ENCODE measurements at regions not wholly inside any gene's neighbourhood (a gene's known extent, or its start where the extent isn't known, plus 50 kb on each side); places are given as distances from the start of the nearest gene placed in this dataset.
A peak's percentile ranks its signal among the peaks of the same experiment; 100 is the strongest.

GRCh38 chr5:20291766-20292165 lies 303.8 kb upstream of the CDH18 start:
- in situ Hi-C loops (cut with HindIII; ENCODE audit: low pct_unique_long_range_greater_than_20kb, low sequenced_read_pairs): no loop called here
- DNase-seq (ENCODE audit: low read depth, low spot score): no peak

- in situ Hi-C loops (cut with HindIII; ENCODE audit: low pct_unique_long_range_greater_than_20kb, low sequenced_read_pairs): no loop called here
- DNase-seq (ENCODE audit: low read depth, low spot score): no peak
Observed at GRCh38 chr5:20287640-20288039, 299.6 kb upstream of the CDH18 start.

GRCh38 chr5:20286512-20286911 lies 298.5 kb upstream of the CDH18 start:
- DNase-seq (ENCODE audit: low read depth, low spot score): peak; percentile 45
- in situ Hi-C loops (cut with HindIII; ENCODE audit: low pct_unique_long_range_greater_than_20kb, low sequenced_read_pairs): no loop called here

GRCh38 chr5:20276959-20277263 lies 288.9 kb upstream of the CDH18 start:
- DNase-seq (ENCODE audit: low read depth, low spot score): no peak
- in situ Hi-C loops (cut with HindIII; ENCODE audit: low pct_unique_long_range_greater_than_20kb, low sequenced_read_pairs): no loop called here

GRCh38 chr5:20276061-20276958 lies 288.3 kb upstream of the CDH18 start:
- in situ Hi-C loops (cut with HindIII; ENCODE audit: low pct_unique_long_range_greater_than_20kb, low sequenced_read_pairs): no loop called here
- no peak for DNase-seq (ENCODE audit: low read depth, low spot score)

GRCh38 chr5:20266066-20266465 lies 278.1 kb upstream of the CDH18 start:
- in situ Hi-C loops (cut with HindIII; ENCODE audit: low pct_unique_long_range_greater_than_20kb, low sequenced_read_pairs): no loop called here
- DNase-seq (ENCODE audit: low read depth, low spot score): no peak

GRCh38 chr5:20262896-20263295 lies 274.9 kb upstream of the CDH18 start:
- in situ Hi-C loops (cut with HindIII; ENCODE audit: low pct_unique_long_range_greater_than_20kb, low sequenced_read_pairs): no loop called here
- DNase-seq (ENCODE audit: low read depth, low spot score): no peak

GRCh38 chr5:20254748-20255147 lies 266.7 kb upstream of the CDH18 start:
- DNase-seq (ENCODE audit: low read depth, low spot score): no peak
- in situ Hi-C loops (cut with HindIII; ENCODE audit: low pct_unique_long_range_greater_than_20kb, low sequenced_read_pairs): no loop called here

- DNase-seq (ENCODE audit: low read depth, low spot score): no peak
Observed at GRCh38 chr5:20248118-20248517, 260.1 kb upstream of the CDH18 start.

GRCh38 chr5:20245432-20245974 lies 257.5 kb upstream of the CDH18 start:
- in situ Hi-C loops (cut with HindIII; ENCODE audit: low pct_unique_long_range_greater_than_20kb, low sequenced_read_pairs): no loop called here
- DNase-seq (ENCODE audit: low read depth, low spot score): no peak

More at GRCh38 chr5:20248118-20248517, 260.1 kb upstream of the CDH18 start:
- in situ Hi-C loops (cut with HindIII; ENCODE audit: low pct_unique_long_range_greater_than_20kb, low sequenced_read_pairs): no loop called here

- DNase-seq (ENCODE audit: low read depth, low spot score): no peak
- in situ Hi-C loops (cut with HindIII; ENCODE audit: low pct_unique_long_range_greater_than_20kb, low sequenced_read_pairs): no loop called here
Observed at GRCh38 chr5:20241351-20241750, 253.4 kb upstream of the CDH18 start.

- in situ Hi-C loops (cut with HindIII; ENCODE audit: low pct_unique_long_range_greater_than_20kb, low sequenced_read_pairs): no loop called here
- no peak for DNase-seq (ENCODE audit: low read depth, low spot score)
Observed at GRCh38 chr5:20231040-20231439, 243.0 kb upstream of the CDH18 start.

- peak; percentile 47 for DNase-seq (ENCODE audit: low read depth, low spot score)
- in situ Hi-C loops (cut with HindIII; ENCODE audit: low pct_unique_long_range_greater_than_20kb, low sequenced_read_pairs): no loop called here
Observed at GRCh38 chr5:20230010-20230409, 242.0 kb upstream of the CDH18 start.

GRCh38 chr5:20229303-20230005 lies 241.5 kb upstream of the CDH18 start:
- in situ Hi-C loops (cut with HindIII; ENCODE audit: low pct_unique_long_range_greater_than_20kb, low sequenced_read_pairs): no loop called here
- DNase-seq (ENCODE audit: low read depth, low spot score): no peak

- in situ Hi-C loops (cut with HindIII; ENCODE audit: low pct_unique_long_range_greater_than_20kb, low sequenced_read_pairs): no loop called here
- no peak for DNase-seq (ENCODE audit: low read depth, low spot score)
Observed at GRCh38 chr5:20224966-20225365, 237.0 kb upstream of the CDH18 start.

- in situ Hi-C loops (cut with HindIII; ENCODE audit: low pct_unique_long_range_greater_than_20kb, low sequenced_read_pairs): no loop called here
- DNase-seq (ENCODE audit: low read depth, low spot score): no peak
Observed at GRCh38 chr5:20224046-20224445, 236.0 kb upstream of the CDH18 start.

GRCh38 chr5:20223451-20223850 lies 235.5 kb upstream of the CDH18 start:
- DNase-seq (ENCODE audit: low read depth, low spot score): no peak
- in situ Hi-C loops (cut with HindIII; ENCODE audit: low pct_unique_long_range_greater_than_20kb, low sequenced_read_pairs): no loop called here

- no peak for DNase-seq (ENCODE audit: low read depth, low spot score)
- in situ Hi-C loops (cut with HindIII; ENCODE audit: low pct_unique_long_range_greater_than_20kb, low sequenced_read_pairs): no loop called here
Observed at GRCh38 chr5:20215257-20215656, 227.3 kb upstream of the CDH18 start.

GRCh38 chr5:20213803-20214202 lies 225.8 kb upstream of the CDH18 start:
- in situ Hi-C loops (cut with HindIII; ENCODE audit: low pct_unique_long_range_greater_than_20kb, low sequenced_read_pairs): no loop called here

More at GRCh38 chr5:20213803-20214202, 225.8 kb upstream of the CDH18 start:
- DNase-seq (ENCODE audit: low read depth, low spot score): no peak
